HEK293T (cell line): ENCODE measurements at regions not wholly inside any gene's neighbourhood (a gene's known extent, or its start where the extent isn't known, plus 50 kb on each side); places are given as distances from the start of the nearest gene placed in this dataset.

Source experiments
- ARNT ChIP-seq: fragments of 450-650 bp; IDR thresholded peaks from 2 replicates; pipeline ENCODE4 v1.6.1; 2017; ENCODE audit warnings: mild to moderate bottlenecking
- ELF4 ChIP-seq: fragments of 450-650 bp; IDR thresholded peaks from 2 replicates; pipeline ENCODE4 v1.6.1; 2017; ENCODE audit warnings: antibody characterized with exemption
- FOXK2 ChIP-seq: fragments of 450-650 bp; IDR thresholded peaks from 2 replicates; pipeline ENCODE4 v1.6.1; 2016; ENCODE audit warnings: mild to moderate bottlenecking
- HDGF ChIP-seq: fragments of 450-650 bp; IDR thresholded peaks from 2 replicates; pipeline ENCODE4 v1.6.1; 2017; ENCODE audit warnings: antibody characterized with exemption, borderline replicate concordance
- LEF1 ChIP-seq: fragments of 450-650 bp; IDR thresholded peaks from 2 replicates; pipeline ENCODE4 v1.6.1; 2017; ENCODE audit warnings: mild to moderate bottlenecking, borderline replicate concordance
- SUZ12 ChIP-seq: fragments of 450-650 bp; IDR thresholded peaks from 2 replicates; pipeline ENCODE4 v1.6.1; 2016; ENCODE audit warnings: mild to moderate bottlenecking
- TF ChIP-seq, protein P1 (sequence below): fragments of 450-650 bp; IDR thresholded peaks from 2 replicates; pipeline ENCODE4 v1.6.1; 2016

DNA sequence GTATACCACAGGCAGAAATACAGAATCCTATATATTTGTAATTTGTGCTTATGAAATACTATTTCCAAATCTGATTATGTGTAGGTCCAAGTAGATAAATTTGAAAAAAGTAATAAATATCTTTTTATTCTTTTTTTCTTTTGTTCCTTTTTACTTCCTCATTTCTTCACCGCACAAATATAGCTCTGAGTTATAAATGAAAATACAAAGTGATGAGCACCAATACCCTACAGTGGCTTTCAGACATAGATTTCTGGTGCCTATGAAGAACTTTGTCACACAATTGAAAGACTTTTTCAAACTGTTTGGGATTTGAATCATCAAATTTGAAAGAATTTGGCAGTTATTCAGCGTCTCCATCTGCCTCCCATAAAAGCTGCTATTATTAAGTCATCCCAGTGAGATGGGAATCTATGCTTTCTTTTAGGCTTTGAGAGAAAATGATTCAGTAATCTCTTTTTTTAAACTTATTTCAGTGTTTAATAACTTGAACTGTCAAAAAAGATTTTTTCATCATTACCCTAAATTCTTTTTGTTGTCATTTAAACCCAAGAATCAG, 363.6 kb upstream of the GOLIM4 start:
- TF ChIP-seq FOXK2 (no peak), LEF1 (no peak), ELF4 (no peak), HDGF (no peak), SUZ12 (no peak), ARNT (no peak)
- TF ChIP-seq, protein P1, sequence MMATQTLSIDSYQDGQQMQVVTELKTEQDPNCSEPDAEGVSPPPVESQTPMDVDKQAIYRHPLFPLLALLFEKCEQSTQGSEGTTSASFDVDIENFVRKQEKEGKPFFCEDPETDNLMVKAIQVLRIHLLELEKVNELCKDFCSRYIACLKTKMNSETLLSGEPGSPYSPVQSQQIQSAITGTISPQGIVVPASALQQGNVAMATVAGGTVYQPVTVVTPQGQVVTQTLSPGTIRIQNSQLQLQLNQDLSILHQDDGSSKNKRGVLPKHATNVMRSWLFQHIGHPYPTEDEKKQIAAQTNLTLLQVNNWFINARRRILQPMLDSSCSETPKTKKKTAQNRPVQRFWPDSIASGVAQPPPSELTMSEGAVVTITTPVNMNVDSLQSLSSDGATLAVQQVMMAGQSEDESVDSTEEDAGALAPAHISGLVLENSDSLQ: no peak
